Suprapubic skin (tissue), 3 donors: ENCODE measurements at regions not wholly inside any gene's neighbourhood (a gene's known extent, or its start where the extent isn't known, plus 50 kb on each side); places are given as distances from the start of the nearest gene placed in this dataset.
"Not testable (repeated sequence)": the region's sequence is repeated elsewhere in the genome, so short reads cannot be mapped to it uniquely, and the experiment has no call there.

Source experiments
- CTCF ChIP-seq, 2 donors: fragments of 200-600 bp in 1 of 2; fragments of 450-650 bp in 1 of 2; sonication (generic) in 1 of 2; IDR thresholded peaks; one replicate each; pipeline ENCODE4 v1.5.1; 2016 to 2019; ENCODE audit warnings: antibody characterized with exemption in 2 of 2, mild to moderate bottlenecking in 1 of 2, moderate library complexity in 1 of 2
- POLR2A ChIP-seq, 2 donors: fragments of 450-650 bp; IDR thresholded peaks; one replicate each; pipeline ENCODE4 v1.6.1; 2017; ENCODE audit warnings: antibody characterized with exemption in 2 of 2, mild to moderate bottlenecking in 2 of 2, moderate library complexity in 2 of 2

- not testable (repeated sequence) for TF ChIP-seq POLR2A, CTCF (IDR thresholded peaks at IDR 0.05)
Measured at GRCh38 chr4:131725521-131725920, 1423.6 kb upstream of the PCDH10 start.
